Transverse colon (tissue), 4 donors: ENCODE measurements at regions not wholly inside any gene's neighbourhood (a gene's known extent, or its start where the extent isn't known, plus 50 kb on each side); places are given as distances from the start of the nearest gene placed in this dataset.

Experiments used
- DNase-seq: peaks from one replicate; pipeline ENCODE4 v3.0.0-alpha.2; 2019
- H3K27ac ChIP-seq, 4 donors: fragments of 200-600 bp; sonication (generic); 2 replicates each; pipeline ENCODE4 v1.5.1; 2016 to 2018; ENCODE audit warnings: inconsistent platforms in 4 of 4
- H3K27me3 ChIP-seq: fragments of 200-600 bp; sonication (generic); 2 replicates; pipeline ENCODE4 v1.5.1; 2017; ENCODE audit warnings: inconsistent platforms
- H3K36me3 ChIP-seq, 4 donors: fragments of 200-600 bp; sonication (generic); 2 replicates each; pipeline ENCODE4 v1.5.1; 2017 to 2019; ENCODE audit warnings: inconsistent platforms in 4 of 4
- H3K4me1 ChIP-seq, 4 donors: fragments of 200-600 bp; sonication (generic); 2 replicates each; pipeline ENCODE4 v1.5.1; 2017 to 2020; ENCODE audit warnings: inconsistent platforms in 4 of 4
- H3K4me3 ChIP-seq, 4 donors: fragments of 200-600 bp; sonication (generic); 1 replicate in 1 of 4; 2 replicates in 3 of 4; pipeline versions ENCODE4 v1.5.1 to v1.6.1; 2017 to 2019; ENCODE audit warnings: inconsistent platforms in 4 of 4
- H3K9me3 ChIP-seq, 2 donors: fragments of 200-600 bp; sonication (generic); 2 replicates each; pipeline ENCODE4 v1.5.1; 2017 to 2019; ENCODE audit warnings: inconsistent platforms in 2 of 2
- EP300 ChIP-seq: sonication (generic); formaldehyde crosslinking; IDR thresholded peaks from one replicate; pipeline ENCODE4 v1.6.1; 2017; ENCODE audit warnings: antibody characterized with exemption, low read depth
- POLR2A ChIP-seq: fragments of 450-650 bp; IDR thresholded peaks from one replicate; pipeline ENCODE4 v1.6.1; 2016; ENCODE audit warnings: antibody characterized with exemption, mild to moderate bottlenecking, moderate library complexity
- POLR2AphosphoS5 ChIP-seq, 3 donors: sonication (generic); formaldehyde crosslinking; IDR thresholded peaks; one replicate each; pipeline ENCODE4 v1.6.1; 2016; ENCODE audit warnings: antibody characterized with exemption in 3 of 3
- WGBS, 2 donors: methylation state at CpG; one replicate each; pipeline ENCODE4 v1.1.5; 2018; ENCODE audit warnings: low coverage in 1 of 2; 5-methylcytosine and 5-hydroxymethylcytosine counted together
- in situ Hi-C, 4 donors: fragments of 200-750 bp; cut with MboI; loops; one replicate each; pipeline versions ENCODE4 v1.15.0 to v1.15.1; 2017; ENCODE audit warnings: low sequenced_read_pairs in 3 of 4, low pct_ligation_motif_present in 1 of 4, low pct_unique_long_range_greater_than_20kb in 1 of 4
- intact Hi-C: fragments of 100-400 bp; cut with DNase I; formaldehyde crosslinking; loops from one replicate; pipeline ENCODE4 v1.15.1; 2023; ENCODE audit warnings: low total_unique reads
- TF ChIP-seq, protein P1 (sequence below), 5 experiments: fragments of 200-600 bp in 3 of 5; fragments of 450-650 bp in 2 of 5; sonication (generic) in 3 of 5; IDR thresholded peaks; 1 replicate in 2 of 5; 2 replicates in 3 of 5; pipeline ENCODE4 v1.5.1; 2016 to 2017; ENCODE audit warnings: antibody characterized with exemption in 5 of 5, inconsistent platforms in 3 of 5, mild to moderate bottlenecking in 2 of 5, moderate library complexity in 1 of 5

- TF ChIP-seq, protein P1, sequence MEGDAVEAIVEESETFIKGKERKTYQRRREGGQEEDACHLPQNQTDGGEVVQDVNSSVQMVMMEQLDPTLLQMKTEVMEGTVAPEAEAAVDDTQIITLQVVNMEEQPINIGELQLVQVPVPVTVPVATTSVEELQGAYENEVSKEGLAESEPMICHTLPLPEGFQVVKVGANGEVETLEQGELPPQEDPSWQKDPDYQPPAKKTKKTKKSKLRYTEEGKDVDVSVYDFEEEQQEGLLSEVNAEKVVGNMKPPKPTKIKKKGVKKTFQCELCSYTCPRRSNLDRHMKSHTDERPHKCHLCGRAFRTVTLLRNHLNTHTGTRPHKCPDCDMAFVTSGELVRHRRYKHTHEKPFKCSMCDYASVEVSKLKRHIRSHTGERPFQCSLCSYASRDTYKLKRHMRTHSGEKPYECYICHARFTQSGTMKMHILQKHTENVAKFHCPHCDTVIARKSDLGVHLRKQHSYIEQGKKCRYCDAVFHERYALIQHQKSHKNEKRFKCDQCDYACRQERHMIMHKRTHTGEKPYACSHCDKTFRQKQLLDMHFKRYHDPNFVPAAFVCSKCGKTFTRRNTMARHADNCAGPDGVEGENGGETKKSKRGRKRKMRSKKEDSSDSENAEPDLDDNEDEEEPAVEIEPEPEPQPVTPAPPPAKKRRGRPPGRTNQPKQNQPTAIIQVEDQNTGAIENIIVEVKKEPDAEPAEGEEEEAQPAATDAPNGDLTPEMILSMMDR (IDR thresholded peaks at IDR 0.05) = no peak
- no peak for TF ChIP-seq EP300
- TF ChIP-seq POLR2AphosphoS5 (IDR thresholded peaks at IDR 0.05) = no peak
- no peak for TF ChIP-seq POLR2A
- no peaks in the 10 kb centered on the region for H3K36me3 ChIP-seq
- no peaks in the 10 kb centered on the region for H3K27me3 ChIP-seq
- peak overlapping the region in 1 of 4 donors; percentile 2 for H3K27ac ChIP-seq
- no peaks in the 10 kb centered on the region for H3K4me1 ChIP-seq
- H3K9me3 ChIP-seq = no peaks in the 10 kb centered on the region
- in situ Hi-C loops (no loop called here), intact Hi-C loops (no loop called here)
- DNase-seq = no peak
- 72 to 81% methylated on average over 3 to 4 of the region's 4 CpGs for WGBS, 2 donors
- no peak overlapping the region for H3K4me3 ChIP-seq
Observed at GRCh38 chr7:18320422-18320821, 175.1 kb upstream of the HDAC9 start.

DNA sequence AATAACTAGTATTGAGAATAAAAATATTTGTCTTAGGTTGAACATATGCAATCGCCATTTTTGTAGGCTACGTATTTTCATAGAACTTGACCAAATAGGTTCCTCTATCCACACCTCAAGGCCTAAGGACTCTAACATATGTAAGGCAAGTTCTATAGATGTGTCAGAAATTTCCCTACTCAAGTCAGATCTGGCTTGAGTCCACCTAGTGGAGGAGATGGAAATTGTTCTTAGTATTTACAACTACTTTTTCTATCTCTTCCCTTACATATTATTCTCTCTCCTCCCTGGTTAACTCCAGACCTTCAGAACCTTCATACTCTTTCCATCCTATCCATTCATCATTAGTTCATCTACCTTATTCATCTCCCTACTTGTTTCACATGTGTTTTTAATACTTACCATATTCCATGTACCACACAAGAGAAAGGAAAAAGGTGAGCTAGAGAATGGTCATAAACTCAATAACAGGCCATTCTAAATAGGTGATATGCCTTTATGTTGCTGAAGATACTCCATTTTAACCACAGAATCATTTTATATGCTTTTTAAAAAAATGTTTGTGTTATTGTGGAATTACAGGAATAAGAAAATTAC is 174.5 kb upstream of the HDAC9 start:
- intact Hi-C loops (no loop called here), in situ Hi-C loops (no loop called here)
- Histone ChIP-seq H3K36me3 (no peaks in the 10 kb centered on the region), H3K9me3 (no peaks in the 10 kb centered on the region), H3K4me3 (no peak overlapping the region), H3K27me3 (no peaks in the 10 kb centered on the region), H3K27ac (no peak overlapping the region), H3K4me1 (no peaks in the 10 kb centered on the region)
- TF ChIP-seq, protein P1 (IDR thresholded peaks at IDR 0.05) = peak; percentile 47 to 62 (median 54)
- no peak for TF ChIP-seq POLR2AphosphoS5 (IDR thresholded peaks at IDR 0.05)
- no peak for DNase-seq
- 84 to 92% methylated on average over 2 of the region's 2 CpGs for WGBS, 2 donors

- H3K36me3 ChIP-seq = no peaks in the 10 kb centered on the region
- no peaks in the 10 kb centered on the region for H3K4me1 ChIP-seq
- no peaks in the 10 kb centered on the region for H3K9me3 ChIP-seq
- no peak for TF ChIP-seq EP300
- TF ChIP-seq POLR2A = no peak
- TF ChIP-seq POLR2AphosphoS5 (IDR thresholded peaks at IDR 0.05) = no peak
- TF ChIP-seq, protein P1 (IDR thresholded peaks at IDR 0.05) = no peak
- DNase-seq = no peak
- in situ Hi-C loops = loop anchor here in 3 of 4 donors (25.0 kb wide), 5 partner anchors 118 to 732 kb away; no protein-coding TSS in a partner anchor
- no peak overlapping the region for H3K27ac ChIP-seq
- no peaks in the 10 kb centered on the region for H3K27me3 ChIP-seq
- H3K4me3 ChIP-seq = no peak overlapping the region
- intact Hi-C loops = no loop called here
Observed at GRCh38 chr7:18330548-18330947, 165.0 kb upstream of the HDAC9 start.

- TF ChIP-seq POLR2AphosphoS5 (IDR thresholded peaks at IDR 0.05) (no peak), EP300 (no peak), POLR2A (no peak)
- TF ChIP-seq, protein P1 (IDR thresholded peaks at IDR 0.05) = no peak
- in situ Hi-C loops = loop anchor here in 3 of 4 donors (25.0 kb wide), 5 partner anchors 124 to 726 kb away; no protein-coding TSS in a partner anchor
- 65% methylated on average over 2 of the region's 2 CpGs for WGBS, 2 donors
Observed at GRCh38 chr7:18336626-18337025, 158.9 kb upstream of the HDAC9 start.

More at GRCh38 chr7:18336626-18337025, 158.9 kb upstream of the HDAC9 start:
- Histone ChIP-seq H3K9me3 (no peaks in the 10 kb centered on the region), H3K4me1 (no peaks in the 10 kb centered on the region), H3K27ac (no peak overlapping the region), H3K36me3 (no peaks in the 10 kb centered on the region), H3K4me3 (no peak overlapping the region), H3K27me3 (no peaks in the 10 kb centered on the region)
- no peak for DNase-seq
- intact Hi-C loops = no loop called here
